ENCODE measurements at regions not wholly inside any gene's neighbourhood (a gene's known extent, or its start where the extent isn't known, plus 50 kb on each side); places are given as distances from the start of the nearest gene placed in this dataset.

GRCh38 chr4:15370296-15370695 lies 57.5 kb upstream of the C1QTNF7 start:
- no peaks in the 10 kb centered on the region for H3K27me3 ChIP-seq (replicated peaks; ENCODE audit: control insufficient read depth, insufficient read depth, low read length)
- TF ChIP-seq CTCF (IDR thresholded peaks at IDR 0.05; ENCODE audit: insufficient read depth, low read length, poor library complexity, severe bottlenecking): no peak
- no peak overlapping the region for H3K4me3 ChIP-seq (replicated peaks; ENCODE audit: low read depth, low read length)
- H3K36me3 ChIP-seq (ENCODE audit: control insufficient read depth, insufficient read depth, low read length): no peaks in the 10 kb centered on the region
- DNase-seq (ENCODE audit: extremely low read depth, insufficient read length): no peak

DNA sequence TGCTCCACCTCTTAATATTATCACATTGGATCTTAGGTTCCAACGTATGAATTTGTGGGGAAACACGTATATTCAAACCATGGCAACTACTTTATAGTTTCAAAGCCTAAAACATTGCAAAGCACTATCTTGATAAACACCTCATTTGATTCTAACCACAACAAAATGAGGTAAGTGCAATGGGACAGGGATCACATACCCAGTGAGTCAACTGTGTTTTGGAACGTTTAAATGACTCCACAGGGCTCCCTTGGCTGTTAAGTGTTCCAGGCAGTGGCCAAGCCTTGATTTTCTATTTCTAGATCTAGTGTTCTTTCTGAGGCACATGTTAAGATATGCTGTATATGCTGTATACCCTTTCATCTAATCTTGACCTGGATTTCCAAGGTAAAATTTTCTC lies 54.5 kb upstream of the C1QTNF7 start:
- TF ChIP-seq CTCF (IDR thresholded peaks at IDR 0.05; ENCODE audit: insufficient read depth, low read length, poor library complexity, severe bottlenecking): no peak
- DNase-seq (ENCODE audit: extremely low read depth, insufficient read length): no peak
- H3K36me3 ChIP-seq (ENCODE audit: control insufficient read depth, insufficient read depth, low read length): no peaks in the 10 kb centered on the region
- no peaks in the 10 kb centered on the region for H3K27me3 ChIP-seq (replicated peaks; ENCODE audit: control insufficient read depth, insufficient read depth, low read length)
- H3K4me3 ChIP-seq (replicated peaks; ENCODE audit: low read depth, low read length): no peak overlapping the region

GRCh38 chr4:15374656-15375055 lies 53.2 kb upstream of the C1QTNF7 start:
- DNase-seq (ENCODE audit: extremely low read depth, insufficient read length): no peak
- Histone ChIP-seq H3K4me3 (replicated peaks; ENCODE audit: low read depth, low read length) (no peak overlapping the region), H3K27me3 (replicated peaks; ENCODE audit: control insufficient read depth, insufficient read depth, low read length) (no peaks in the 10 kb centered on the region), H3K36me3 (ENCODE audit: control insufficient read depth, insufficient read depth, low read length) (no peaks in the 10 kb centered on the region)
- TF ChIP-seq CTCF (IDR thresholded peaks at IDR 0.05; ENCODE audit: insufficient read depth, low read length, poor library complexity, severe bottlenecking): no peak

- DNase-seq (ENCODE audit: extremely low read depth, insufficient read length): no peak
- Histone ChIP-seq H3K4me3 (replicated peaks; ENCODE audit: low read depth, low read length) (no peak overlapping the region), H3K36me3 (ENCODE audit: control insufficient read depth, insufficient read depth, low read length) (no peaks in the 10 kb centered on the region), H3K27me3 (replicated peaks; ENCODE audit: control insufficient read depth, insufficient read depth, low read length) (no peaks in the 10 kb centered on the region)
- no peak for TF ChIP-seq CTCF (IDR thresholded peaks at IDR 0.05; ENCODE audit: insufficient read depth, low read length, poor library complexity, severe bottlenecking)
Observed at GRCh38 chr4:15375667-15376066, 52.2 kb upstream of the C1QTNF7 start.

GRCh38 chr4:15376145-15376544 lies 51.7 kb upstream of the C1QTNF7 start:
- Histone ChIP-seq H3K4me3 (replicated peaks; ENCODE audit: low read depth, low read length) (no peak overlapping the region), H3K36me3 (ENCODE audit: control insufficient read depth, insufficient read depth, low read length) (no peaks in the 10 kb centered on the region), H3K27me3 (replicated peaks; ENCODE audit: control insufficient read depth, insufficient read depth, low read length) (no peaks in the 10 kb centered on the region)
- DNase-seq (ENCODE audit: extremely low read depth, insufficient read length): no peak
- TF ChIP-seq CTCF (IDR thresholded peaks at IDR 0.05; ENCODE audit: insufficient read depth, low read length, poor library complexity, severe bottlenecking): no peak

GRCh38 chr4:15376594-15376993 lies 51.2 kb upstream of the C1QTNF7 start:
- Histone ChIP-seq H3K36me3 (ENCODE audit: control insufficient read depth, insufficient read depth, low read length) (no peaks in the 10 kb centered on the region), H3K27me3 (replicated peaks; ENCODE audit: control insufficient read depth, insufficient read depth, low read length) (no peaks in the 10 kb centered on the region), H3K4me3 (replicated peaks; ENCODE audit: low read depth, low read length) (no peak overlapping the region)
- no peak for DNase-seq (ENCODE audit: extremely low read depth, insufficient read length)
- TF ChIP-seq CTCF (IDR thresholded peaks at IDR 0.05; ENCODE audit: insufficient read depth, low read length, poor library complexity, severe bottlenecking): no peak
